NCI-H1694 (cell line): ENCODE measurements at regions not wholly inside any gene's neighbourhood (a gene's known extent, or its start where the extent isn't known, plus 50 kb on each side); places are given as distances from the start of the nearest gene placed in this dataset.

Experiments
- DNase-seq: peaks from one replicate; lab custom pipeline; 2025; lab: John Stamatoyannopoulos, UW

GRCh38 chr5:109468737-109469420 lies 59.1 kb upstream of the PJA2 start:
- peak; percentile 86 for DNase-seq

GRCh38 chr5:109468288-109468676 lies 58.5 kb upstream of the PJA2 start:
- no peak for DNase-seq

GRCh38 chr5:109467058-109467457 lies 57.3 kb upstream of the PJA2 start:
- no peak for DNase-seq
